ENCODE measurements at regions not wholly inside any gene's neighbourhood (a gene's known extent, or its start where the extent isn't known, plus 50 kb on each side); places are given as distances from the start of the nearest gene placed in this dataset.
"Not testable (repeated sequence)": the region's sequence is repeated elsewhere in the genome, so short reads cannot be mapped to it uniquely, and the experiment has no call there.

- DNase-seq = not testable (repeated sequence)
Measured at GRCh38 chr5:152026328-152027024, 101.8 kb upstream of the GLRA1 start.

- DNase-seq = no peak
Measured at GRCh38 chr5:152016421-152016820, 91.8 kb upstream of the GLRA1 start.

GRCh38 chr5:152007653-152008335 is 83.1 kb upstream of the GLRA1 start:
- no peak for DNase-seq

GRCh38 chr5:152004095-152004494 is 79.4 kb upstream of the GLRA1 start:
- no peak for DNase-seq
